H1 (cell line): ENCODE measurements at regions not wholly inside any gene's neighbourhood (a gene's known extent, or its start where the extent isn't known, plus 50 kb on each side); places are given as distances from the start of the nearest gene placed in this dataset.

Experiments used
- ATF2 ChIP-seq: IDR thresholded peaks from 2 replicates; pipeline ENCODE4 v1.6.1; 2012; ENCODE audit warnings: low read length, inconsistent platforms
- CREB1 ChIP-seq: IDR thresholded peaks from 2 replicates; pipeline ENCODE4 v1.6.1; 2012; ENCODE audit warnings: inconsistent platforms
- CTCF ChIP-seq, 3 experiments: IDR thresholded peaks; 1 replicate in 2 of 3; 2 replicates in 1 of 3; pipeline versions ENCODE4 v1.5.1 to v1.6.1; 2011; ENCODE audit warnings: low read length in 3 of 3, mild to moderate bottlenecking in 3 of 3, inconsistent platforms in 2 of 3, low read depth in 1 of 3, moderate library complexity in 1 of 3; ENCODE audit not compliant: insufficient read depth in 1 of 3; ENCODE audit errors: control extremely low read depth in 1 of 3
- EZH2 ChIP-seq: fragments of 200-600 bp; sonication (generic); IDR thresholded peaks from 2 replicates; pipeline ENCODE4 v1.7.1; 2012; ENCODE audit warnings: low read depth, mild to moderate bottlenecking, moderate library complexity, low read length, inconsistent platforms; ENCODE audit not compliant: severe bottlenecking
- POLR2A ChIP-seq, 2 experiments: IDR thresholded peaks; 1 replicate in 1 of 2; 2 replicates in 1 of 2; pipeline ENCODE4 v1.6.1; 2011; ENCODE audit warnings: low read depth in 2 of 2, low read length in 2 of 2, mild to moderate bottlenecking in 2 of 2; ENCODE audit errors: control extremely low read depth in 1 of 2
- RXRA ChIP-seq: IDR thresholded peaks from 2 replicates; pipeline ENCODE4 v1.6.1; 2011; ENCODE audit warnings: low read depth, mild to moderate bottlenecking, low read length, moderate library complexity; ENCODE audit not compliant: insufficient read depth
- SP1 ChIP-seq: IDR thresholded peaks from 2 replicates; pipeline ENCODE4 v1.6.1; 2011; ENCODE audit warnings: low read depth, low read length
- TAF1 ChIP-seq: IDR thresholded peaks from 2 replicates; pipeline ENCODE4 v1.6.1; 2011; ENCODE audit warnings: mild to moderate bottlenecking, low read depth, low read length
- TEAD4 ChIP-seq: IDR thresholded peaks from 2 replicates; pipeline ENCODE4 v1.6.1; 2012; ENCODE audit warnings: low read depth, low read length, inconsistent platforms, mixed read lengths

- no peak for TF ChIP-seq TAF1
- no peak for TF ChIP-seq ATF2
- no peak for TF ChIP-seq CTCF (IDR thresholded peaks at IDR 0.05; ENCODE audit: control extremely low read depth in 1 of 3, insufficient read depth in 1 of 3, low read depth in 1 of 3, low read length in 3 of 3)
- TF ChIP-seq TEAD4: no peak
- TF ChIP-seq POLR2A (IDR thresholded peaks at IDR 0.05; ENCODE audit: control extremely low read depth in 1 of 2, low read depth in 2 of 2, low read length in 2 of 2): no peak
- no peak for TF ChIP-seq SP1
- no peak for TF ChIP-seq EZH2
- TF ChIP-seq CREB1: no peak
- no peak for TF ChIP-seq RXRA
These were observed 68.2 kb upstream of the WWC2 start for GRCh38 chr4:183030823-183031222.
